ENCODE measurements at regions not wholly inside any gene's neighbourhood (a gene's known extent, or its start where the extent isn't known, plus 50 kb on each side); places are given as distances from the start of the nearest gene placed in this dataset.

DNA sequence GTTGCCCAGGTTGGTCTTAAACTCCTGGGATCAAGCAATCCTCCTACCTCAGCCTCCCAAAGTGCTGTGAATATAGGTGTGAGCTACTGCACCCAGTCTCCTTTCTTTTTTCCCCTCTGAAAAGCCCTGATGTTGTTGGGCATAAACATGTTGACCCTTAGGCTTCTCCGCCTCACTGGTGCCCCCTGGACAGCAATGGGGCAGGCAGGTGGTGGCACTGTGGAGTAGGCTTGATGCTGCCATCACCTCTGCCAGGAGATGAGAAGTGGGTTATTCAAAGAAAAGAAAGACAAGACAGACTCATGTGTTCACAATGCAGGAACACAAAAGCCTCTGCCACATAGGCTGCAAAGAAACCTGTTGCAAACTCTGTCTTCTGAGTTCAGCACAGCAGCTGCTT lies 169.9 kb downstream of the EN1 start:
- no peak overlapping the region for H3K4me3 ChIP-seq (ENCODE audit: low read depth, low read length, poor library complexity, severe bottlenecking)
- no peaks in the 10 kb centered on the region for H3K9me2 ChIP-seq (ENCODE audit: low read depth, low read length)
- H3K4me1 ChIP-seq (ENCODE audit: insufficient read depth, low read length, severe bottlenecking) = no peaks in the 10 kb centered on the region

DNA sequence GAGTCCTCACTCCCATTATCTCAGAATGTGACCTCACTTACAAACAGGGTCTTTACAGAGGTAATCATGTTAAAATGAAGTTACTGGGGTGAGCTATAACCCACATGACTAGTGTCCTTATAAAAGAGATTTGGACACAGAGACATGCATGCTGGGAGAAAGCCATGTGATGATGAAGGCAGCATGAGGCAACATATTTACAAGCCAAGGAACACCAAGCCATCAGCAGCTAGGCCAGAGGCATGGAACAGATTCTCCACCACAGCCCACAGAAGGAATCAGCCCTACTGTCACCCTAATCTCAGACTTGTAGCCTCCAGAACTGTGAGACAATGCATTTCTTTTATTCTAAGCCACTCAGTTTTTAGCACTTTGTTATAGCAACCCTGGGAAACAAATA lies 171.9 kb downstream of the EN1 start:
- Histone ChIP-seq H3K4me1 (ENCODE audit: insufficient read depth, low read length, severe bottlenecking) (no peaks in the 10 kb centered on the region), H4K20me1 (ENCODE audit: insufficient read depth, low read length) (no peaks in the 10 kb centered on the region), H3K27ac (ENCODE audit: low read depth, low read length, poor library complexity, severe bottlenecking) (no peak overlapping the region), H3K9me3 (ENCODE audit: low read length) (no peaks in the 10 kb centered on the region), H3K27me3 (ENCODE audit: insufficient read depth, low read length) (no peaks in the 10 kb centered on the region), H3K36me3 (ENCODE audit: insufficient read depth, low read length) (no peaks in the 10 kb centered on the region), H3K4me2 (ENCODE audit: low read length) (no peak overlapping the region), H3K79me2 (ENCODE audit: insufficient read depth, low read length) (no peaks in the 10 kb centered on the region), H3F3A (ENCODE audit: insufficient read depth, low read length) (no peaks in the 10 kb centered on the region), H3K4me3 (ENCODE audit: low read depth, low read length, poor library complexity, severe bottlenecking) (no peak overlapping the region), H3K9me2 (ENCODE audit: low read depth, low read length) (no peaks in the 10 kb centered on the region), H2AFZ (ENCODE audit: low read length) (no peak overlapping the region), H3K9ac (ENCODE audit: low read length) (no peak overlapping the region)
- TF ChIP-seq, protein P1, sequence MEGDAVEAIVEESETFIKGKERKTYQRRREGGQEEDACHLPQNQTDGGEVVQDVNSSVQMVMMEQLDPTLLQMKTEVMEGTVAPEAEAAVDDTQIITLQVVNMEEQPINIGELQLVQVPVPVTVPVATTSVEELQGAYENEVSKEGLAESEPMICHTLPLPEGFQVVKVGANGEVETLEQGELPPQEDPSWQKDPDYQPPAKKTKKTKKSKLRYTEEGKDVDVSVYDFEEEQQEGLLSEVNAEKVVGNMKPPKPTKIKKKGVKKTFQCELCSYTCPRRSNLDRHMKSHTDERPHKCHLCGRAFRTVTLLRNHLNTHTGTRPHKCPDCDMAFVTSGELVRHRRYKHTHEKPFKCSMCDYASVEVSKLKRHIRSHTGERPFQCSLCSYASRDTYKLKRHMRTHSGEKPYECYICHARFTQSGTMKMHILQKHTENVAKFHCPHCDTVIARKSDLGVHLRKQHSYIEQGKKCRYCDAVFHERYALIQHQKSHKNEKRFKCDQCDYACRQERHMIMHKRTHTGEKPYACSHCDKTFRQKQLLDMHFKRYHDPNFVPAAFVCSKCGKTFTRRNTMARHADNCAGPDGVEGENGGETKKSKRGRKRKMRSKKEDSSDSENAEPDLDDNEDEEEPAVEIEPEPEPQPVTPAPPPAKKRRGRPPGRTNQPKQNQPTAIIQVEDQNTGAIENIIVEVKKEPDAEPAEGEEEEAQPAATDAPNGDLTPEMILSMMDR (IDR thresholded peaks at IDR 0.05; ENCODE audit: low read length) = no peak
- TF ChIP-seq EZH2 (IDR thresholded peaks at IDR 0.05; ENCODE audit: borderline replicate concordance, low read length) = no peak

More for the DNA sequence above, 169.9 kb downstream of the EN1 start:
- no peaks in the 10 kb centered on the region for H3K9me3 ChIP-seq (ENCODE audit: low read length)
- H3K9ac ChIP-seq (ENCODE audit: low read length) = no peak overlapping the region
- no peak for TF ChIP-seq EZH2 (IDR thresholded peaks at IDR 0.05; ENCODE audit: borderline replicate concordance, low read length)
- TF ChIP-seq, protein P1 (IDR thresholded peaks at IDR 0.05; ENCODE audit: low read length) = peak; percentile 11; the same call in 1 of the 2 replicates
- H3K36me3 ChIP-seq (ENCODE audit: insufficient read depth, low read length) = no peaks in the 10 kb centered on the region
- H3K27me3 ChIP-seq (ENCODE audit: insufficient read depth, low read length) = no peaks in the 10 kb centered on the region
- no peak overlapping the region for H3K4me2 ChIP-seq (ENCODE audit: low read length)
- H4K20me1 ChIP-seq (ENCODE audit: insufficient read depth, low read length) = no peaks in the 10 kb centered on the region
- no peaks in the 10 kb centered on the region for H3K79me2 ChIP-seq (ENCODE audit: insufficient read depth, low read length)
- H3F3A ChIP-seq (ENCODE audit: insufficient read depth, low read length) = no peaks in the 10 kb centered on the region
- H3K27ac ChIP-seq (ENCODE audit: low read depth, low read length, poor library complexity, severe bottlenecking) = no peak overlapping the region
- no peak overlapping the region for H2AFZ ChIP-seq (ENCODE audit: low read length)

DNA sequence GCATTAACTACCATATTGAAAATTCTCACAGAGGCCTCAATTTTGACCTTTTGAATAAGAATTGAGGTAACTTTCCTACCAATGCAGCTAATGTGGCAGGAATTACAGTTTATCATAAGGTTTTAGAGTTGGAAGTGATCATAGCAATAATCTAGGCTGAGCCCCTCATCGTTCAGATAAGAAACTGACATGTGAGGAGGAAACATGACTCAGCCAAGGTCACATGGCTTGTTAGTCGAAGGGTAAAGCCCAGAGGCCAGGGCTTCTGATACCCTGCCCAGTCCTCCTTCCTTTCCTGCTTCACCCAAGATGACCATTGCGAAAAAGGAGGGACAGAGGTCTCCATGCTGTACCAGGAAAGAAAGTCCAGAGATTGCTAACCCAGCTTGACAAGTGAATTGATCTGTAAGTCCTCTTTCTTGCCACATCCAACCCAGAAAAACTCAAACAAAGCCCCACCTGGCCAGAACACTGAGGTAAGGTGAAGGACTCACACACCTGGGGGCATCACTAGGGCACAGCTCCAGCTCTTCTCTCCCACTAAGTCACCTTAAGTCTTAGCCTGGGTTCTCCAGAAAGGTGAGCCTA lies 174.8 kb downstream of the EN1 start:
- no peak overlapping the region for H3K27ac ChIP-seq (ENCODE audit: low read depth, low read length, poor library complexity, severe bottlenecking)
- no peaks in the 10 kb centered on the region for H3K4me1 ChIP-seq (ENCODE audit: insufficient read depth, low read length, severe bottlenecking)
- H3K9me2 ChIP-seq (ENCODE audit: low read depth, low read length) = no peaks in the 10 kb centered on the region
- H3K27me3 ChIP-seq (ENCODE audit: insufficient read depth, low read length) = no peaks in the 10 kb centered on the region
- H3K9me3 ChIP-seq (ENCODE audit: low read length) = no peaks in the 10 kb centered on the region
- no peak overlapping the region for H3K4me2 ChIP-seq (ENCODE audit: low read length)
- H3K36me3 ChIP-seq (ENCODE audit: insufficient read depth, low read length) = no peaks in the 10 kb centered on the region
- no peak overlapping the region for H2AFZ ChIP-seq (ENCODE audit: low read length)
- no peaks in the 10 kb centered on the region for H3K79me2 ChIP-seq (ENCODE audit: insufficient read depth, low read length)
- TF ChIP-seq, protein P1 (IDR thresholded peaks at IDR 0.05; ENCODE audit: low read length) = no peak
- no peak for TF ChIP-seq EZH2 (IDR thresholded peaks at IDR 0.05; ENCODE audit: borderline replicate concordance, low read length)
- no peak overlapping the region for H3K9ac ChIP-seq (ENCODE audit: low read length)
- no peak overlapping the region for H3K4me3 ChIP-seq (ENCODE audit: low read depth, low read length, poor library complexity, severe bottlenecking)
- H3F3A ChIP-seq (ENCODE audit: insufficient read depth, low read length) = no peaks in the 10 kb centered on the region
- H4K20me1 ChIP-seq (ENCODE audit: insufficient read depth, low read length) = no peaks in the 10 kb centered on the region
